ENCODE measurements at regions not wholly inside any gene's neighbourhood (a gene's known extent, or its start where the extent isn't known, plus 50 kb on each side); places are given as distances from the start of the nearest gene placed in this dataset.
"Not testable (repeated sequence)": the region's sequence is repeated elsewhere in the genome, so short reads cannot be mapped to it uniquely, and the experiment has no call there.

DNA sequence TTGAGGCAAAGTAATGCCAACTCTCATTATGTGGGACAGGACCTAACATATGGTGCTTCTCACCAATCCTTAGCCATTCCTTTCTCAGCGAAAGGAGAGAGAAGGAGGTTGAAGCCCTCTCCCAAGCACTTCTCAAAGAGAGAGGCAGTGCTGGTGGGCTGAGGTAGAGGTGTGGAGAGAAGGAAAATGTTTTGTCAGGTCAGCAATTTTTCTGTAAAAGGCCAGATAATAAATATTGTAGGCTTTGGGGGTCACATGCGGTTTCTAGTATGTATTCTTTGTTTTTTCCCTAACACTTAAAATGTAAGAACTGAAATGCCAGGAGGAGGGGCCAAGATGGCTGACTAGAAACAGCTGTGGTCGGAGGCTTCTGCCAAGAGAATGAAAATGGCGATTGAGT lies 225.0 kb upstream of the NPY start:
- no peak for DNase-seq

DNA sequence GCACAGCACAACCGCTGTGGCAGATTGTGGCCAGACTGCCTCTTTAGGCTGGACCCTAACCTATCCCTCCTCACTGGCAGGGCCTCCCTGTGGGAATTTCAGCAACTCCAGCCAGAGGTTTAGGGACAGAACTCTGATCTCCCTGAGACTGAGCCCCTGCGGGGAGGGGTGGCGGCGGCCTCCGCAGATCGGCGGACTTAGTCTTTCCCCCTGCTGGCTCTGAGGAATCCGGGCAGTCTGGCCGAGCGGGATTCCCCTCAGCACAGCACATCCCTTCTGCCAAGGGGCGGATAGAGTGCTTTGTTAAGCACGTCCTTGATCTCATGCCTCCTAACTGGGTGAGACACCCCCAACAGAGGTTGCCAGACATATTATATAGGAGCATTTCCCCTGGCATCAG lies 224.2 kb upstream of the NPY start:
- no peak for DNase-seq

DNA sequence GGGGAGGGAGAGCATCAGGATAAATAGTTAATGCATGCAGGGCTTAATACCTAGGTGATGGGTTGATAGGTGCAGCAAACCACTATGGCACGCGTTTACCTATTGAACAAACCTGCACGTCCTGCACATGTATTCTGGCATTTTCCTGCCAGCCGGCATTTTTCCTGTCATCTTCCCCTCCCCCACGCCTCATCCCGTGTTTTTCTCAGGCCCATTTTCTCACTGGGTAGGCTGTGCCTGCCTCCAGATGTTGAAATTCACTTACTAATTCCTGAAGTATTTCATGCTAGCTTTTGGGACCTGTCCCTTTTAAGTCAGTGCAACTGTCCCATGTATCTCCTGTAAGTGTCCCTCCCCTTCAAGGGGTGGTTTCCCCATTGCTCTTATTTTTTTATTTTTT lies 220.3 kb upstream of the NPY start:
- DNase-seq: no peak

DNA sequence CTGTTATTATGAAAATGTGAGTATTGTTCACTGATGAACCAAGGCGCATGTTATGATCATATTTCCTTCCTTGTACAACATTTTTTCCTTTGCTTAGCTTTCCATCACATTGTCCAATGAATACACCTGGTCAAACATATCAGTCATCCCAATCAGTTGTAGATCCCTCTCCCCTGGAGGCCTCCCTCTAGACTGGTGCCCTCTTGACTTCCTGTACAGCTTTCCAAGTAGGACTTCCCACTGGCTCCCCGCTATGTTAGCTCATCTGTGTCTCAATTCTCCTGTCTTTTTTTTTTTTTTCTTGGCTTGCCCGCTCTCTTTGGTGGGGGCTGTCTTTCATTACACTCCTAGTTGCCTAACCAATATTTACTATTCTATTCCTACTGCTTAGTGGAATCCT lies 214.2 kb upstream of the NPY start:
- no peak for DNase-seq

DNA sequence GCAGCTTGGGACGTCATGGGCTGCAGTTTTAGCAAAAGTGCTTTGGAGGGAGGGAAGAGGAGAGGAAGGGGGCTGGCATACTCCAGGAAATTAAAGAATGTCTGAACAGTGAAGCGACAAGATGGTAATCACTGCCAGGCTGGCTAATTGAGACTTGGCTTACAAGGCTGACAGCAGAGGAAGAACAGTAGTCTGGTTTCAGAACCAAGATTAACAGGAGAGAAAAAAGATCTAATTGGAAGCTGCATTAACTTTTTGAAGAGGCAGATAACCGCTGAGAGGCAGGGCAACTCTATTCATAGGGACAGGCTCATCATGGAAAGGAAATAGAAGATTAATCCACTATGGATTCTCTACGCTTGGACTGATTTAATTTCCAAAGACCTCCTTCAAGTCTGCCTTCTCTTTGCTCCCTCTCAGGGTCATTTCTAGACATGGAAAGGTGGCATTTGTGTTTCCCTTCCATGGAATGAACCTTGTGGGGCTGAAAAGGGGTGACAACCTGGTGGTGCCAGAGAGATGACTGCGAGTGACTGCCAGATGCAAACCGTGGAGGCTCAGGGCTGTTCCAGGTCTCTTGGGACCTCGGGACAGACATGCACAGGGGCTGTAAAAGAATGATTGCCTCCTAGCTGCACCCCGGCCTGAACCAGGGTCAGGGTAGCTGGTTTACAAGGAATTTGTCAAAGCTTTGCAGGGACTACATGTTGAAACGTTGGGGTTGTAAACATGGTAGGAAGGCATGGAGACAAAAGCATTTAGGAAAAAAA lies 210.2 kb upstream of the NPY start:
- no peak for DNase-seq

DNA sequence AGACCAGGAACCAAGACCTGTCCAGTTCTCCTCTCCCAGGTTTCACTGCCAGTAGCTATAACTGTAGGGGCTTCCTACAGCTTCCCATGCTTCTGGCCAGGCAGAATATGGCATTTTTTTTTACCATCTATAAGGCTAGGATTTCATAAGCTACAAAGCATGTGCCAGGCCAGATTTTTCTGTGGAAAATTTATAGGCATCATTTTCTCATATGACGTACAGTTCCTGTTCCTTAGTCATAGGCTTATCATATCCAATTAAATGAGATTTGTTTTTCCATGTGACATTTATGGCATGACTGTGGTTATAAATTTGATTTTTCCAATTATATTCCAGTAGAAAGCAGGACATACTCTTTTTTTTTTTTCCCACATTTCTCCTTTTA lies 208.6 kb upstream of the NPY start:
- DNase-seq: no peak

DNA sequence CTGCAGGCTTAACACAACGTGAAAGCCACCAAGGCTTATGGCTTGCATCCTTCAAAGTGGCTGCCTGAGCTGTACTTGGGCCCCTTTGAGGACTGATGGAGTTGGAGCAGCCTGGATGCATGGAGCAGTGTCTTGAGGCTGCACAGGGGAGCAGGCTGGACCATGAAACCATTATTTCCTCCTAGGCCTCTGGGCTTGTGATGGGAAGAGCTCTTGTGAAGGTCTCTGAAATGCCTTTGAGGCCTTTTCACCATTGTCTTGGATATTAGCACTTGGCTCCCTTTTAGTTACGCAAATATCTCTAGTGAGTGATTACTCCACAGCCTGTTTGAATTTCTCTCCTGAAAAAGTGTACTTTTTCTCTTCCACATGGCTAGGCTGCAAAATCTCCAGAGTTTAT lies 201.2 kb upstream of the NPY start:
- no peak for DNase-seq

DNA sequence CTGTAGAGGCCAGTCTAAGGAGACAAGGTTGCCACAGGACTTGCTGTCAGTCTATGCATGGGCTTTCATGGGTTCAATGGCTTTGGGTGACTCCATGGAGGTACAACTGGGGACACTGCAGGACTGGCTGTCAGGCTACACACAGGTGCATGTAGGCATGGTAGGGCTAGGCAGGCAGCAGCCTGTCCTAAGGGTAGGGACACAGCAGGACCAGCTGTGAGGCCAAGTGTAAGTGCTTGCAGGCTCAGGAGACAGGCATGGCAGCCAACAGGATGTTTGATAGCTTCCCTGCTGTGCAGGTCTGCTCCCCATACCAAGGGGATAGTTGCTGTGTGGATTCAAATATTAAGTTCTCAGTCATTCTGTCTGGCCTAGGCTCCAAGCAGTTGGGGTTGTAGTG lies 181.0 kb upstream of the NPY start:
- DNase-seq: no peak

DNA sequence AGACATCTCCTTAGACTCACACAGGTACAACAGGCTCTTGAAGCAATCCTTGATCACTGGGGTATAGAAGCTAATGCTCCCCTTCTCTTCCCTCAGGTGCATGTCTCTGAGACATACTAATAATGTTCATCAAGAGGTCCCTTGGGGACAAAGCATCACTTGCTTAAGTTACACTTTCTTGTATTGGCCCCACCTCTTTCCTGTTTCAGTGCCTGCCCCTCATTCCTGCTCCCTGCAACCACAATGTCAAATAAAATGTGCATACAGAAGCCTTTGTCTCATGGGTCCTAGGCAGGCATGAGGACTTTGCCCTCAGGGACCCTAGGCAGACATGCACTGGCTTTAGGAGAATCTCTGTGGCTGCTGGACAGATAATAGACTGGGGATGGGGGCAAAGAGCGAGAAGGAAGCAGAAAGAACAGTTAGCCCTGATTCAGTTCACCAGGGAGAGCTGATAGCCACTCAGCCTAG lies 175.0 kb upstream of the NPY start:
- DNase-seq: no peak

DNA sequence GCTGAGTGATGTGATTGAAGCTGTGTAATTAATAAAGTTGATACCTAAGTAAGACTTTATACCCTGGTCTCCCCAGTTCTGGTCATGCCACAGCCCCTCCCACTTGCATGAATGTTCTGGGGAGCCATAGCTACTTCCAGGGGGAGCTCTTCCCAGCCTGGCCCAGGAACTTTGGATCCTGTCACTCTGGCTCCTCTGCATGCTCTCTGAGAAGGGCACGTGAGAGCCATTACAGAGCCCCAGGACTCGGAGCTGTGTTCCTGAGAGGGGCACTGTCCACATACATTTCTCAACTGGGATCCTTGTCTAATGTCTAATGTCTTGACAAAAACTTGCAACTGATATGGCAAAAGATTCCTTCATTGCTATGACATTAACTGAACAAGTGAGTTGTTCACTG lies 173.9 kb upstream of the NPY start:
- DNase-seq: no peak

DNA sequence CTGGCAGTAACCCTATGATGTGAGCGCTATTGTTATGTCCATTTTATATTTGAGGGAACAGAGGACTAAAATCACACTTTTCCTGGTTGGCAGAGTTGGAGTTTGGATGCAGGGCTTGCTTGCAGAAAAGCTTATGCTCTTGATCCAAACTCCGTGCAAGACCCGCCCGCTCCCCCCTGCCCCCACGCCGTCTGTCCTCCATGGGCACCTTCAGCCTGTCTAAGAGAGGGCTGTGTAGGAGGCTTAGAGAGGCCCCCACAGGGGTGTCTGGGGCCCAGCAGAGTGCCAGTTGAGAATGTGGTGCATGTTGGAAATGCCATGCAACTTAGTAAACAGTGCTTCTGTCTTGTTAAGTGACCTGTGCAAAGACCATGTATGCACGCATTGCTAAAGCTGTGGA lies 170.5 kb upstream of the NPY start:
- DNase-seq: no peak

DNA sequence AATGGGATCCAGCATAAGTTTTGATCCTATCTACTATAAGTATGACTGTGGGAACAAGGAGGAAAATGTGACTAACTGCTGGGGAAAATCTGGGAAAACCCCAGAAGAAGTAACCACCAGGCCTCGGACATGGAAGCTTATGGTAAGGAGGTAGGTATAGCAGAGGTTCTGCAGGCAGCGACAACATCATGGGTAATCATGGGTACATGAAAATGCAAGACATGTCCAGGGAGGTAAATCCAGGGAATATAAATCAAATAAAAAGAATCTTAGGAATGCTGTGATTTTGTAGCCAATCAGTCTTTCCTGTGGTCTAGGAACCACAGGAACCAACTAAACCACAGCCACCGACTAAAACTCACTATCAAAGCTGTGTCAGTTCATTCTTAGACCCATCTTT lies 168.3 kb upstream of the NPY start:
- no peak for DNase-seq

DNA sequence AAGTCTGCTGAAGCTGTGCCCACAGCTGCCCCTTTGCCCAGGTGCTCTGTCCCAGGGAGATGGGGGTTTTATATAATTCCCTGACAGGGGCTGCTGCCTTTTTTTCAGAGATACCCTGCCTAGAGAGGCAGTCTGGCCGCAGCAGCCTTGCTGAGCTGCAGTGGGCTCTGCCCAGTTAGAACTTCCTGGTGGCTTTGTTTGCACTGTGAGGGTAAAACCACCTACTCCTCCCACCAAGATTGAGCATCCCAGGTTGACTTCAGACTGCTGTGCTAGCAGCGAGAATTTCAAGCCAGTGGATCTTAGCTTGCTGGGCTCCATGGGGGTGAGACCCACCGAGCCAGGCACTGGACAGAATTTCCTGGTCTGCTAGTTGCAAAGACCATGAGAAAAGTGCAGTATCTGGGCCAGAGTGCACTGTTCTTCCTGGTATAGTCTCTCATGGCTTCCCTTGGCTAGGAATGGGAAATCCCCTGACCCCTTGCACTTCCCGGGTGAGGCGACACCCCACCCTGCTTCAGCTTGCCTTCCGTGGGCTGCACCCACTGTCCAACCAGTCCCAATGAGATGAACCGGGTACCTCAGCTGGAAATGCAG lies 166.0 kb upstream of the NPY start:
- DNase-seq: not testable (repeated sequence)

DNA sequence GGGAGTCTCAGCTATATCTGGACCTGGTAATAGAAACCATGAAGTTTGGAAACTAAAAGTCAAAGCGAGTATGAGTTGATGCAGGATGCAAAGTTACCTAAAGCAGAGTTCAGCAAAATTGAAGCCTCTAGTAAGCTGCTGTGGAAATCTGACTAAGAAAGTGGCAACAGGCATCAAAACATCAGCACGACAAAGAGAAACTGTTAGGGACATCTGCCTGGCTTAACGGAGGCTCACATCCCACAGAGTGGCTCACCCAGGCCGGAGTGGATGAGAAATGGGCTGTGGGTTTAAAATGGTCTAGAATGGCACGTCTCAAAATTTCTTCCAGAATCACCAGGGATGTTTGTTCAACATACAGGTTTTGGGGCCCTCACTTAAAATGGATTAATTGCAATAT lies 164.1 kb upstream of the NPY start:
- no peak for DNase-seq

DNA sequence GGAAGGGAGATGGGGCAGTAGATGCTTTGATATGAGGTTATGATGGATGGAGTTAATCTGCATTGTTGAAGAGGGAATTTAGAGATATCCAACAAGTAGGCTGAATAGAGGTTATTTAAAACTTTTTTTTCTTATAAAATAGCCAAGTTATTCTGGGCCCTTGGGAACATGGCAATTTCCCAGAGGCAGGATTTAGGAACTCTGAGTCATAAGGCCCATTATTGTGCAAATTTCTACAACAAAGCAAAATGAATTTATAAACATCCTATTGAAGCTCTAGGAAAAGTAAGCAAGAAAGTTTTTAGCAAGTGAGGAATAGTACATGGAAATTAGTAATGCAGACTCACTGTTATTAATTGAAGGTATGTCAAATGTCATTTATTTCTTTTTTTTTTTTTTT lies 160.9 kb upstream of the NPY start:
- no peak for DNase-seq

DNA sequence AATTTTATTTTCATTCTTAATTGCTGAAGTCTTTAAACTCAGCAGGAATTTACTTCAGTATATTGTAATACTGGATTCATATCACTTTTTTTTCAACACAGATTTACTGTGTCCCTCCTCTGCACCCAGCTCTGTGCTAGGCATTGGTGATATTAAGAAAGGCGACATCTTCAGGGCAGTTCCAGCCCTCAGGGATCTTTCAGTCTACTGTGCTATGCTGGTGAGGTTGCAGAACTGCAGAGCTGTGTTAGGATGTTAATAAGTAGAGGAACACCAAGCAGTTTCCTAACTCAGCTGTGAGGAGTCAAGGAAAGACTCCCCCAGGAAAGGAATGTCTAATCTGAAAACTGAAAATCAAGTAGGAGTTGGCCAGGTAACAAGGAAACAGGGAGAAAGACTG lies 158.2 kb upstream of the NPY start:
- DNase-seq: no peak

DNA sequence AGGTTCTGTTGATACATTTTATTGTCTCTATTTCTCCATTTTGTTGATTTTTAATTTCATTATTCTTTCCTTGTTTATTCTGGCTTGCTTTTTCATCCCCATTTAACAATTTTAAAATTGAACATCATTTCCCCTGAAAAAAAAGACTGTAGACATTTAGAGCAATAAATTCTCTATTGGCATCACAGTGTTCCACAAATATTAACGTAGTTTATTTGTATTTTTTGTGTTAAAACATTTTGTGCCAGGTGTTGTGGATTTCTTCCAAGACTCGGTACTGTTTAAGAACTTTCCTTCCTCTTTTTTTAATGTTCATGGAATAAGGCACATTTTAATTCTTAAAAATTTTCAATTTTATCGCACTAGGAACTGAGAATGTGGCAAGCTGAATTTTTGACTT lies 156.1 kb upstream of the NPY start:
- DNase-seq: no peak

DNA sequence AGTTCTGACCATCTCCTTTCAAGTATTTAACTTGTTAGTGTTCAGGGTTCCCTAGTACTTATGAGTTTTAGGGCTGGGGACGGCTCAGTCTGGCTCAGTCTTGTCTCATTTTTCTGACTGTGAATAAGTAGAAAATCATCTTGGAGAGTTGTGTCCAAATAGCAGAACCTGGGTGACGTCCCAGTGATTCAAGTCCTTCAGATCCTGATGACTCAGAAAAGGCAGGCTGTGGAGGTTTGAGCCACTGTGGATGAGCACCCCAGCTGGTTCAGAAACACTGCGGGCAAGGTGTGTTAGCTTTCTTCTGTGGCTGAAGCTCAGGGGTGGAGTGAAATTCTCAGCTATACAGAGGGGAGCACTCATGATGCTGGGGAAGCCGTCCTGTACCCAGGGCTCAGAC lies 154.4 kb upstream of the NPY start:
- DNase-seq: no peak

DNA sequence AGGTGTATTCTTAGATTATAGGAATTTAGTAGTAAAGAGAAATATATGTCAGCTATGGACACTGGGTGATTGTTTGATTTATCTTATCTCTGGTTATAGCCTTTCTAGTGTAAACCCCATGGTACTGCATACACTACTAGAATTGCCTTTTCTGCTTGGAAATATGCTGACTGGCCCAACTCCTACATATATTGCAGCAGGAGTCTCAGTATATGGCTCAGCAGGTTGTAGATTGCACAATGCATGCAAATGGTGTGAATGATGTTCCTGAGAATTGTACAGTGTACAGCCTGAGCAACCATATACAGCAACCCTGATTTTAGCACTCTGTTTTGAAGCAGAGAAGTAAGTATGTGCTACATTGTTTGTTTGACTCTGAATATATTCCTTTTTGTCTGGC lies 153.4 kb upstream of the NPY start:
- no peak for DNase-seq

DNA sequence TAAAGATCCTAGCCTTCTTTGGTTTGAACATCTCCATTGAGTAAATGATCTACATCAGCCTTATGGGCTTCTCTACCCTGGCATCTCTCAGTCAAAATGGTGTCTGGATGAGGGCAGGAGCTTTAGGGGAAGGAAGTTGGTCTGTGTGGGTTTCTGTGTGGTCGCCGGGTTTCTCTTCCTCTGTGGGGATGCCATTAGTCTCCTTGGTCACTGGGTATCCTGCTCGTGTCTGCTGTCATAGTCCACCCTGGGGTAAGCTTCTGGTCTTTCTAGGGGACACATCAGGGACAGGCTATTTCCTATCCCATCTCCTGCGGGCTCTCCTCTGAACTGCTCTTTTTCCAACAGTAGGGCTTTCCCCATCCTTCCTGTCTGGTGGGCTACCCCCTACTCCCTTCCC lies 150.3 kb upstream of the NPY start:
- no peak for DNase-seq

DNA sequence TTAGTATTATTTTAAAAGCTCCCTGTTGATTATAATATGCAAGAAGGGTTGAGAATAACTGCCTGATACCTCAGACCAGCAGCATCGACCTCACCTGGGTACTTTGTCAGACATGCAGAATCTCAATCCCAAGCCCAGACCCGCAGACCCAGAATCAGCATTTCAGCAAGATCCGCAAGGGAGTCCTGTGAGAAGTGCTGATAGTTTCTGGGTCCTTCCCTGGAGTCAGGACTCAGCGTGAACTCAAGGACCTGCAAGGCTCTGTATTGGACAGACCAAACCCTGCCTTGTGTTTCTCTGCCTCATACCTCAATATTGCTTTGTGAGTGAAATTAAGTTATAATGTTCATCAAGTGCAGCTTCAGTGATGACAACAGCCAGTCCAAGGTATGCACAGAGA lies 149.5 kb upstream of the NPY start:
- no peak for DNase-seq

DNA sequence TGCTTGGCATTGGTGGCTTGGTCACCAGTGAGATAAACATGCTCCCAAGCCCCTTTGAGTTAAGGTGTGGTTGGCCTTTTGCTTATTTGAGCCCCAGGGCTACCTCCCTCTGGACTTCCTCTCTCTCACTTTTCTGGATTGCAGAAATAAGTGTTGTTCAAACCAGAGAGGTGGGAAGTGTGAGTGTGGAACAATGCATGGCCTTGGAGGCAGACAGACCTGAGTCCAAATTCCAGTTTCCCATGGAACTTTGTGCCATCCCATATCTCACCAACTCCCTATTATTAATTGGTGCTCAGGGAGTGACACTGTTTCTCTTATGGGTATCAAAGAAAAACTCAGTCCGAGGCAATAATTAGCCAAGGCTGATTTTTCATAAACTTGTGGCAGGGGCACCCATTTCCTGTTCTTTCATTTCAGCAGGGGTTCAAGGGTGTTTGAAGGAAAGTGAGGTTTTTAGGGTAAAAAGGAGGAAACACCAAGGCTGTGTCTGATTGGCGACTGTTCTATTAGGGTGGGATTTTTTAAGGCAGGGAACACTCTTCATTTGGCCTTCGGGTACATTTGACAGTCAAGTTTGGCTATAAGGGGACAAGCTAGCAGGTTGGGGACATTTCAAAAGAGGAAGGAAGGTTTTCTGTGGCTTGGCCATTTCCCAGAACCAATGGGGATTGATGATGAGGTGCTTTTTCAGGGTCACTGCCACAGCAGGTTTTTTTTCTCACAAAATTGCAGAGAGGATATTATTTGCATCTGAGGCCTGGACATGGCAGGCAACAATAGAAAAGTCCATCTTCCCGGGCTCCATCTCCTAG lies 148.8 kb upstream of the NPY start:
- DNase-seq: no peak

DNA sequence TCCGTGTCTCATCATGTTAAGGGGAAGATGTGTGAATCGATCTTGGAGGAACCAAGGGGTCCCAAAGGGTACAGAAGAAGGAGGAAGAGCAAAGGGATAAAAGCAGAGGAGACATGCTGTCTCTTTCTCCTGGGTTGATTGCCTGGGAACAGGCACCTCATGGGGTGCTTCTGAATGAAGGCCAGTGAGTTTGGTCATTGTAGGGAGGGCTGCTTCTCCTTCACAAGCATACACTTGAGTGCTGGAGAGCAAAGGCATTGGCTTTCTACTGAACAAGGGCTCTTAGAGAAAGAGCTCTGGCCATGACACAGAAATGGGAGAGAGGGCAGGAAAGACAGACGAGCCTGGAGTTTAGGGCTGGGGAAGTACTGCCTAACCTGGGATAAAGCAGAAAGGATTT lies 146.7 kb upstream of the NPY start:
- no peak for DNase-seq

DNA sequence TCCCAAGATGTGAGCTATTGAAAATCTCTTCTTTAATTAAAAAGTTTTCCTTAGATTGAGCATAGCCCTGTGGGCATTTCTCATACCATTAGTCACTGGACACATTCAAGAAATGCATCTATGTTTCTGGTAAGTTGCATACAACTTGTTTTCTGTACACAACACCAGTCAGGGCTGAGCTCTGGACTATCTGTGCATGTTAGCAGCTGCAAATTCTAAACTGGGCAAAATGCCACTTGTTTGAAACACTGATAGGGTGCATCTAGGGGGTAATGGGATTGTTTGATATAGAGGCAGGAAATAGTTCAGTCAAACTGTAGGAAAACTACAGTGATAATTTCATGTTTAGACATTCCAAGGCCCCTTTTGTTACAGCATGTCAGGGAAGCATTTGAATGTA lies 145.6 kb upstream of the NPY start:
- no peak for DNase-seq

All from activated CD4-positive, alpha-beta T cell treated with anti-CD3 and anti-CD28 coated beads, Interleukin-2, Interleukin-6, amounts not matched to agents 100 ng/mL and 50 ng/mL, durations not matched to agents 16 hours and 8 hours (primary cell).